ENCODE measurements at regions not wholly inside any gene's neighbourhood (a gene's known extent, or its start where the extent isn't known, plus 50 kb on each side); places are given as distances from the start of the nearest gene placed in this dataset.

GRCh38 chr1:34400675-34401074 lies 224.0 kb downstream of the C1orf94 start:
- Histone ChIP-seq H3K9me3 (no peaks in the 10 kb centered on the region), H3K27ac (no peak overlapping the region), H3K27me3 (replicated peaks; ENCODE audit: insufficient read depth) (no peaks in the 10 kb centered on the region), H3K4me1 (replicated peaks) (no peaks in the 10 kb centered on the region), H3K4me3 (no peak overlapping the region), H3K36me3 (no peaks in the 10 kb centered on the region)
- intact Hi-C loops (cut with DNase I) = no loop called here
- TF ChIP-seq POLR2AphosphoS5 (IDR thresholded peaks at IDR 0.05) (no peak), POLR2A (IDR thresholded peaks at IDR 0.05) (no peak), CTCF (IDR thresholded peaks at IDR 0.05) (no peak)
- DNase-seq (ENCODE audit: low spot score) = no peak
- WGBS = 47% methylated on average over 2 of the region's 2 CpGs

GRCh38 chr1:34403156-34403555 lies 226.4 kb downstream of the C1orf94 start:
- no peak for DNase-seq (ENCODE audit: low spot score)
- peaks cover 3% of the 10 kb centered on the region for H3K4me1 ChIP-seq (replicated peaks)
- H3K27me3 ChIP-seq (replicated peaks; ENCODE audit: insufficient read depth) = no peaks in the 10 kb centered on the region
- no peaks in the 10 kb centered on the region for H3K36me3 ChIP-seq
- intact Hi-C loops (cut with DNase I) = no loop called here
- TF ChIP-seq POLR2A (IDR thresholded peaks at IDR 0.05) (no peak), CTCF (IDR thresholded peaks at IDR 0.05) (no peak), POLR2AphosphoS5 (IDR thresholded peaks at IDR 0.05) (no peak)
- H3K4me3 ChIP-seq = no peak overlapping the region
- no peaks in the 10 kb centered on the region for H3K9me3 ChIP-seq
- H3K27ac ChIP-seq = no peak overlapping the region

GRCh38 chr1:34404804-34405203 lies 228.1 kb downstream of the C1orf94 start:
- Histone ChIP-seq H3K36me3 (no peaks in the 10 kb centered on the region), H3K27ac (no peak overlapping the region), H3K4me1 (replicated peaks) (peaks cover 3% of the 10 kb centered on the region), H3K9me3 (no peaks in the 10 kb centered on the region), H3K27me3 (replicated peaks; ENCODE audit: insufficient read depth) (no peaks in the 10 kb centered on the region), H3K4me3 (no peak overlapping the region)
- intact Hi-C loops (cut with DNase I) = no loop called here
- TF ChIP-seq POLR2A (IDR thresholded peaks at IDR 0.05) = no peak
- TF ChIP-seq CTCF (IDR thresholded peaks at IDR 0.05) = no peak
- no peak for TF ChIP-seq POLR2AphosphoS5 (IDR thresholded peaks at IDR 0.05)
- no peak for DNase-seq (ENCODE audit: low spot score)

- 78% methylated on average over 2 of the region's 2 CpGs for WGBS
- Histone ChIP-seq H3K27me3 (replicated peaks; ENCODE audit: insufficient read depth) (no peaks in the 10 kb centered on the region), H3K27ac (no peak overlapping the region), H3K36me3 (no peaks in the 10 kb centered on the region), H3K4me1 (replicated peaks) (peaks cover 3% of the 10 kb centered on the region), H3K4me3 (no peak overlapping the region), H3K9me3 (no peaks in the 10 kb centered on the region)
- no peak for DNase-seq (ENCODE audit: low spot score)
- no peak for TF ChIP-seq CTCF (IDR thresholded peaks at IDR 0.05)
- TF ChIP-seq POLR2A (IDR thresholded peaks at IDR 0.05) = no peak
- TF ChIP-seq POLR2AphosphoS5 (IDR thresholded peaks at IDR 0.05) = no peak
- intact Hi-C loops (cut with DNase I) = no loop called here
These were observed 228.7 kb downstream of the C1orf94 start for GRCh38 chr1:34405266-34405959.

GRCh38 chr1:34406377-34406776 lies 229.7 kb downstream of the C1orf94 start:
- Histone ChIP-seq H3K9me3 (no peaks in the 10 kb centered on the region), H3K36me3 (no peaks in the 10 kb centered on the region), H3K4me3 (no peak overlapping the region), H3K4me1 (replicated peaks) (peaks cover 3% of the 10 kb centered on the region), H3K27me3 (replicated peaks; ENCODE audit: insufficient read depth) (no peaks in the 10 kb centered on the region), H3K27ac (no peak overlapping the region)
- no peak for DNase-seq (ENCODE audit: low spot score)
- intact Hi-C loops (cut with DNase I) = no loop called here
- 22% methylated on average over 5 of the region's 5 CpGs for WGBS
- TF ChIP-seq POLR2A (IDR thresholded peaks at IDR 0.05) (no peak), POLR2AphosphoS5 (IDR thresholded peaks at IDR 0.05) (no peak), CTCF (IDR thresholded peaks at IDR 0.05) (no peak)

Data from prostate gland (tissue), 2 donors.